Panc1 (cell line): ENCODE measurements at regions not wholly inside any gene's neighbourhood (a gene's known extent, or its start where the extent isn't known, plus 50 kb on each side); places are given as distances from the start of the nearest gene placed in this dataset.

Experiments used
- CTCF ChIP-seq: fragments of 450-650 bp; IDR thresholded peaks from 2 replicates; pipeline ENCODE4 v1.5.1; 2017; ENCODE audit warnings: mild to moderate bottlenecking
- SIN3A ChIP-seq: IDR thresholded peaks from 2 replicates; pipeline ENCODE4 v1.6.1; 2012; ENCODE audit warnings: low read depth, mild to moderate bottlenecking, low read length, moderate library complexity, borderline replicate concordance; ENCODE audit not compliant: insufficient read depth
- TCF7L2 ChIP-seq: IDR thresholded peaks from 2 replicates; pipeline ENCODE4 v1.6.1; 2011; ENCODE audit warnings: mild to moderate bottlenecking, low read depth, low read length, inconsistent platforms

DNA sequence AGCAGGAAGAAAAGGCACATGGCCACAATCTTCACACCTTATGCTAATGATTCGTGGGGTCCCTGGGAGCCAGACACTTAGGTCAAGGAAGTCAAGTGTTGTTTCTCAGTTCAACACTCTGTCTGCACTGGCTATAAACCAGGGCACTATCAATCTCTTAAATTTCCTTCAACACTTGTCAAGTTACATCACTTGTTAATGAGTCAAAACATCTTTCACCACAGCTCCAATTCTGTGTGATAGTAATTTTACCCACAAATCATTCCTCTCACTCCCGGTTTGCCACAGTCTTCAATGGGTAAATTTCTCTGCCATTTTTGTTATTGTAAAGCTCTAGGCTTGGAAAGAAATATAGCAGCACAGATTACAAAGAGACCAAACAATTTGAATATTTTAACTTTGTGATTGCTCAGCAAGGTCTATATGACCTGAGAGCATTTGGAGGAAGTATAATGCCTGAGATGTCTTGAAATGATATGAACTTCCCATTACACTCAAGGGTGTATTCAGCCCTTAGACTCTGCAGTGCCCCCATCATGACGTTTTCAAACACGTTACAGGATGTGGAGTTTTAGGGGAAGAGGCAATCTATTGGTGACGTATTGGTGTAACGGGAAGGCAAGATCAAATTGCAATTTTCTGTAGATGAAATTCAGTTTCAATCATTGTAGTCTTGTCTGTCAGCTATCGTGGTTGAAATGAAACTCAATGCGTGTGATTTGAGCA lies 78.7 kb downstream of the ICOS start:
- TF ChIP-seq CTCF (no peak), SIN3A (no peak), TCF7L2 (no peak)
